Stimulated activated CD4-positive, alpha-beta T cell treated with anti-CD3 and anti-CD28 coated beads, Interleukin-2, amount 100 ng/mL, for 4 hours (primary cell): ENCODE measurements at regions not wholly inside any gene's neighbourhood (a gene's known extent, or its start where the extent isn't known, plus 50 kb on each side); places are given as distances from the start of the nearest gene placed in this dataset.
"Not testable (repeated sequence)": the region's sequence is repeated elsewhere in the genome, so short reads cannot be mapped to it uniquely, and the experiment has no call there.

Experiments used
- DNase-seq: peaks from one replicate; pipeline ENCODE4 v3.0.0-alpha.2; 2020; ENCODE audit warnings: low read depth

DNA sequence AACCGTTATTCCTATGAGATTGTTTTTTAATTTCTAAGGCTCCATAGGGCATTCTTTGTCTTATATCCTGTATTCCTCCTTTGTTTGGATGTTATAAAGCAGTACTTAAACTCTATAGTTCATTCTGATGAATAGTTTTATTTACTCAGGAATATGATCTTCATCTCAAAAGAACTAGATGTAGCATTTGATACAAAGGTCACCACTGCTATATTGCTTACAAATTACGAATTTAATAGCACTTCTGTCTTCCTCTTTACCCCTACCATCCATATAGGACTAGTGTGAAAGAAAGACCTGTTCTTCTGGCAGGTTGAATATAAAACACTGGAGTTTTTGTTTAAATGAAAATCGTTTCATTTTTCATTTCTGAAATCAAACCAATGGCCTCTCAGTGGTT, 468.1 kb upstream of the CXADR start:
- no peak for DNase-seq

DNA sequence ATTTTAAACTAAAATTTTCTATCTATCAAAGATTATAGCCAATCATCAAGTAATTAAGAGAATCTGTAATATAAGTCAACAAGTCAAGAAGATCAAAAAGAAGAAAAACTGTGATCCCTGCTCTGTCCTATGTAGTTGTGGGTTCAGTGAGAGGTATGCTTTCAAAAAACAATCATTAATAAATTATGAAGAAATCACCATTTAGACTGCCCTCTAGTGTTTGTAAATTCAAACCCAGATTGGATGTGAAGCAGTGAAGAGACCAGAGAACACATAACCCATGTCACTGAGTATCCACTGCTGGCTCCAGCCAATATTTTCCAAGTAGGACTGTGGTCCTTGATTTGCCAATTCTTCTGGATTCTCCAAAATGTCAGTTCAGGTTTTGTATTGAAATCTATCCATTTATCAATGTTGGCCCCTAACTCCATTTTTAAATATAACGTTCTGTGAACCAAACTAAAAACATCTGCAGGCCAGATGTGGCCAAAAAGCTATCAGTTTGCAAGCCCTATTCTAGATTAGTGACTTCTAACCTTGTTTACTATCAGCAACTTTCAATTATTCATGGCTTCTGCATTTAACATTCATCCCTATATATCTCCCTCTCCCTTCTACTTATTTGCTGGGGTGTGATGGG, 467.5 kb upstream of the CXADR start:
- DNase-seq: no peak

DNA sequence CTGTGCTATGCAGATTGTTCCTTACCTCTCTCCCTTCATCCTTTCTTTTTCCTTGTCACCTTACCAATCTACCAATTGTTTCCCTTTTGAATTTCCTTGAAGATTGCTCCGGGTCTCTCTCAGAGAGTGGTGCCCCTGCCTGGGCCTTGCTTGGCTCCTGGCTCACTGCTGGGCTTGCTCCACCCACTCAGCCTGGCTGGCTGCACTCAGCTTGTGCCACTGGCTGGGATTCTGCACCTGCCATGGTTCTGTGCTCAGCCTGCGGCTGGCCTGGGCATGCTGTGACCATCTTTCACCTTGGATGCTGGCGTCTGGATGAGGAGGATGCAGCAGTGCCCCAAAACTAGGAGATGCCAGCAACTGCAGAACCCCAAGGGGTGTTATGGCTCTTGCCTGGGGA, 463.9 kb upstream of the CXADR start:
- DNase-seq: no peak

DNA sequence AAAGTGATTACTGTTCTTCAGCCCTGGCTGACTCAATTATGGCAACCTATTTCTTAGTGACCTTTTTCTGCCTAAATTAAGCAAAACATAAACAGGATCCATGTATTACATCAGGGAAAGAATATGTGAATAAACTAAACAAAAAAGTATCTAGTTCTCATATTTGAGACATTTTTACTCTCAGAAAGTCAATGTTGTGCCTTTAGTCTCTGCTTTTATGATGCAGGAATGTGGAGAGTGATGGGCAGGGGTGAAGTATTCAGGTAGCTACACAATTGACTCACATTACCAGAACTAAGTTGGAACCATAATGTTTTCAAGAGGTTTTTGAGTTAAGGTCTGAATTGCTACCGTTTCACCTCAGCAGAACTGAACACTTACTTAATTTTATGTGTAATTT, 462.7 kb upstream of the CXADR start:
- DNase-seq: no peak

DNA sequence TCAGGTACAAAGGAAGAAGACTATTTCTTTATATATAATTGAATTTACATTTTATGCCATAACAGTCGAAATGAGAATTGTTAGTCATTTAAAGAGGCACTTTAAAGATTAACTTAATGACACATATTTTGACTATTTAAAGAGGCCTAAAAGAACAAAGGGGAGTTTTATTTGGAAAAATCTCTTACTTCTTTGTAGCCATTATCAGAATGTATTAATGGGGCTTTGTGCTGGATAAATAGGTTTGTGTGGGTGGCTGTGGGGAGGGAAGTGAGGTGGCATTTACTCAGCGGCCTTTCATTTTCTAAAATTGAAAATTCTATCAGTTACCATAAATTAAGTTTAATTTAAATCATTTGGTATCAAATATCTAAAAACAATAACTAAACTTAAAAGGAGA, 462.2 kb upstream of the CXADR start:
- DNase-seq: no peak

DNA sequence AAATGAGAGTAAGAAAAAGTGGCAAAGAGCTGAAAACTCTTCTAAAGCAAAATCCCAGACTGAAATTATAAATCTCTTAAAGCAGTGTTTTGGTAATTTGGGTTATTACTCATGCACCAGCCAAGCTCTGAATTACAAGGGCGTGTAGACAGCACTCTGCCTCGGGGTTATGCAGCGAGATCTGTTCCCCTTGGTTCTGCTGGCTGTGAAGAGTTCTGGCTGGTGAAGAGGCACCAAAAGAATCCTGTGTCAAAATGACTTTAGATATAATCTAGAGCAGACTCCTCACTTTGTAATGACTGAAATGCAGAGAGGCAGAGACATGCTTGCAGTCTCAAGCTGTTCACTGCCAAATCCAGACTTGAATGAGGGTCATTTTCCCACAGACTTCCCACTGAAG, 461.8 kb upstream of the CXADR start:
- DNase-seq: no peak

DNA sequence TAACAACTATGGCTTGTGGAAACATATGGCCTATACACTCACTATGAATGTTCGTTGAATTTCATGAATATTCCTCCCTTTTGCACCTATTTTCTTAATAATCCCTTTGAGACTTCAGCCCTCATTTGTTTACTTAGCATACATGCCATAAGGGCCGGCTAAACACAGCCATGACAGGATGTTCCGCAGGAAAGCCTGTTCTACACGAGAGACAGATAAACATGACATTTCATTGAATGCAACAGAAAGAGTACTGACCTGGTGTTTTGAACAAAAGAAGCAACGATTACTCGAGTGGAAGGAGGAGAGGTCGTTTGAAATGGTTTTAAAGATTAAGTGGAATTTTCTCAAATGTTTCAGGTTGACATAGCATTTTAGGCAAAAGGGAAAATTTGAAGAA, 459.5 kb upstream of the CXADR start:
- no peak for DNase-seq

DNA sequence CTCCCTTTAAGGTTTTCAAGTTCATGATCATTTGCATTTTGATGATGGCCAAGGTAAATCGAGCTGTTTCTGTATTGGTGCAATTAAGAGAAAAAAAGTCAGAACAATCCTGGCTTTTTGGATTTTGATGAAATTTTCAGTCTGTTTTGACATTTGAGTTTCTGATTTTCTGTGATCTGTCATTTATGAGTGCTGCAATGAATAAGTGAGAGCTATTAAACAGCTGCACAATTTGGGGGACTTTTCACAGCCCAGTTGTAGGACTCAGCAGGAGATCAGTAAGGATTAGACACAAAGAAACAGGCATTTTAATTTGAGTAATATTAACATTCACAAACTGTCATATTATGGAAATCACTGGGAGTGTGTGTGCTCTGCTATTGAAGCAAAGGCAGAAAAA, 452.9 kb upstream of the CXADR start:
- no peak for DNase-seq

- no peak for DNase-seq
Observed at GRCh38 chr21:17066006-17066405, 446.8 kb upstream of the CXADR start.

DNA sequence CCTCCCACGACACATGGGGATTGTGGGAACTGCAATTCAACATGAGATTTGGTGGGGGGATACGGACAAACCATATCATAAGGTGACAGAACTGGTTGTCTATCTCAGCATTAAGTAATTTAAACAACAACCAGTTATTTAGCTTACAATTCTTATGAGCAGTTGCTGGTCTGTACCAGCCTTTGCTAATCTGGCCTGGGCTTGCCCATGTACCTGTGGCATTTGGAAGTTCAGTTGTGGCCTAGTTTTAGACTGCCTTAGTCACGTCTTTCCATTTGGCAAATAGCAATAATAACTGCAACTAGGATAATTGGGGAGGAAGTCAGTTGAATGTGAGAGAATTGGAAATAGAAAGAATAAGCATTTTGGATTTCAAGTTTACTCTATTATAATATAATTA, 441.8 kb upstream of the CXADR start:
- DNase-seq: no peak

DNA sequence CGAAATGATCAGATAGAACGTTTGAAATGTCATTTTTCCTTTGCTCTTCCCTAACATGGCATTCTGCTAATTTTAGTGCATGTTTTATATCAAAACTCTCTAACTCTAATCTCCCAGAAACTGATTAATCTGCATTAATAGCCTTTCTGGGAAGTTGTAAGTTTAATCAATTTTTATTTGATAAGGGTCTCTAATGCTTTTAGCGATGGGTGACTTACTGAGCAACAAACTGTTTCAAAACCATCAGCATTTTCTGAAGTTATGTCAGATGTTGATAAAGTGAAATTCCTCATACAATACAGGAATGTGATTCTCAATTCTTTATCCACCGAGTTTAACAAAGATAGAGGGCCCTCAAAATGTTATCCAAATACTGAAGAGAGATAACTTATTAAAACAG, 431.6 kb upstream of the CXADR start:
- no peak for DNase-seq

DNA sequence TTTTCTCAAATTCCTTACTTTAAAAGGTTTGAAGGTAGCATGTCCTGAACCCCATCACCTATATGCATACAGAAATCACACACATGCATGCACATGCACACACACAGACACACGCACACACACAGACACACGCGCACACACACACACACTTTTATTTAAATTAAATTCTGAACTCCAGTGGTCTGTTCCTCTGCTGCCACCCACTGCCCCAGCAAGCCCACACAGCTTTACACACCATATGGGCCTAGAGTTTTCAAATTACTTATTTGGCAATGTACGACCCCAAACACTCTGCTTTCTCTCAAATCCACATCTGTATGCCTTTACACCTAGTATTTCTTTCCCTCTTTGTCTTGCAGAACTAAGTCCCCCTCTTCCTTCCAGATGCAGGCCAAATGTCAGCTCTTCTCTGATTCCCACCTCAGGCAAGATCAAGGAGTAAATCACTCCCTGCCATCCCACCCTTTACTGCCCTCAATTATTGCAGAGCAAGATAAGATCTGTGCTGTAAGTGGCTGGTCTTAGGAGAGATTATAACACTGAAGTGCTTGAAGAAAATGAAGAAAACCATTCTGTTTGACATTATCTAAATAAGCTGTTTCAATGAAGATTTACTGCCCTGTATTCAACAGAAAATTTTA, 429.9 kb upstream of the CXADR start:
- no peak for DNase-seq

DNA sequence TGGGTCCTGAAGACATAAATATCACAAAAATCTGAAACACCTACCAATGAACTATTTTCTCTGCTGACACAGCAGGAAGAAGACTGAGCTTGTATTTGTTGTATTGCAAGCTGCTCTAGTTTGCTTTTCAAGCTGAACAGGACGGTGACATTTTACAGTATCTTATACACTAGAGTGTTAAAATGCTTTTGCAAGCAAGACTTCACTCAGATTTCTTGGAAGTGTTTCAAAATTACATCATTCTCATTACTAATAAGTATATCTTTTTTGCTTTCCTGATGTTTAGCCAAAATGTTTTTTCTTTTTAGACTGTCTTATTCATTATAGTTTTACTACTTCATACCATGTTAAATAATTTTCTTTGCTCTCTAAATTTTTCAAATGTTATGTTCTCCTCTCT, 427.1 kb upstream of the CXADR start:
- no peak for DNase-seq

- DNase-seq: no peak
Observed at GRCh38 chr21:17088500-17088899, 424.3 kb upstream of the CXADR start.

DNA sequence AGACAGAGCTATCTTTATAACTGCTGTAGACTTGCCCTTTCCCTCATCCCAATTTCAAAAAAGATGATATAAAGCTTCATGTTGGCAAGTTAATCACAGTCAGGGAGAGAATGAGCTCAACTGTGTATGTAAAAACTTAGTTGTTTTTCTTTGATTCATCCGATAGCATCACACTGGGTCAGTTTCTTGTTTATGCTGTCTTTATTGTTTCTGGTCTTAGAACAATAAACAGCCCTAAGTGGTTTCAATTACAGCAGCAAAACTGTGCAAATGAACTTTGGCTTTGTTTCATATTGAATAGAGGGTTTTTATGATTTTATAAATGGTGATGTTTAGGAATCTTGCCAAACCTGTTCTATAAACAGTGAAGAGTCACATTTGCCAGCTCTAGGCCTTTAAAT, 423.8 kb upstream of the CXADR start:
- no peak for DNase-seq

DNA sequence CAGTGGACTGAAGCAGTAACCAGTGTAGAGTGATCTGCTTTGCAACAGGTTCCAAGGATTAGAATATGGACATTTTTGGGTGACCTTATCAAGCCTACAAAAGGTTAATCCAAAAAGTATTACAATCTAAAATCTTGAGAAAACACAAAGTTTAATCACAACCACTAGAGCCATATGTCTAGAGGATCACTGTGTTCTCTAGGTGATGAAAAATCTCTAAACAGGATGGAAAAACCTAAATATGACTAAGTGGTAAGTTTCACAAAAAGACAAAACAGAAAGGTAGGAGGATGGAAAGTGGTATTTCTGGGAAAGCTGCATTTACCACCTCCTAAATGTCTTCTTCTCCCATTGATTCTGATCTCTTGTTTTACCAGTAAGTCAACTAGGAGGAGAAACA, 411.1 kb upstream of the CXADR start:
- no peak for DNase-seq

DNA sequence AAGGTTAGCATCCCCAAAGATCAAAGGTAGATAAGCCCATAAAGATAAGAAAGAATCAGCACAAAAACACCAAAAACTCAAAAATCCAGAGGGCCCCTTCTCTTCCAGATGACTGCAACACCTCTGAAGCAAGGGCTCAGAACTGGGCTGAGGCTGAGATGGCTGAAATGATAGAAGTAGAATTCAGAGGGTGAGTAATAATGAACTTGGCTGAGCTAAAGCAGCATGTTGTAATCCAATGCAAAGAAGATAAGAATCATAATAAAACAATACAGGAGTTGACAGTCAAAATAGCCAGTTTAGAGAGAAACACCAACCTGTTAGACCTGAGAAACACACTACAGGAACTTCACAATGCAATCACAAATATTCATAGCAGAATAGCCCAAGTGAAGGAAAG, 406.9 kb upstream of the CXADR start:
- no peak for DNase-seq

GRCh38 chr21:17114045-17114444, 398.8 kb upstream of the CXADR start:
- no peak for DNase-seq

DNA sequence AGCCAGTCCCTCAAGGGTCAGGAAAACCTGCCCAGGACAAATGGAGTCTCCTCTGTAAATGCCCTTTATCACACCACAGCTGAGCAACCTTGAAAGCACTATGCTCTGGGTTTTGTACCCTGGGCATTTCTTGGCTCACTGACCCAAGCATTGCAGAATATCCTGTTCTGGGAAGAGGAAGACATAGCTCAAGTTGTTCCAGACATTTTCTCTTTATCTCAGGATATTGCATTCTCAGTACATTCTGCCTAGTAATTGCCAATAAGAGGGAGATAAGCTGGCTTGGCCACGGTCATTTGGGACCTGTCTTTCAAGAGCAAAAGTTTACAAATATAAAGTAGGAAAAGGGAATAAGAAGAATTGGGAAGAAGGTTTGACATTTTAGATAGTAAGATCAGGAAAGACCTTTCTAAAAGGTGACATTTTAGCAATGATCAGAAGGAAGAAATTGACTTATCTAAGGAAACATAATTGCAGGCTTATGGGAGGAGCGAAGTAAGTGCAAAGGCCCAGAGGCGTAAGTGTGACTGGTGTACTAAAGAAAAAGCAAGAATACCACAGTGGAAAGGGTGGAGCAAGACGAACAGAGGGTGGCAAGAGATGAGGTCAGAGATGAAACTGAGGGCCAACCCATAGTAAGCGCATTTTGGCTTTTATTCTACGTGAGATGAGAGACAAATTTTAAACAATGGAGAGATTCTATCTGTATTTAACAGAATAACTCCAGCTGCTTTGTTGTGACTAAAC, 394.0 kb upstream of the CXADR start:
- no peak for DNase-seq

DNA sequence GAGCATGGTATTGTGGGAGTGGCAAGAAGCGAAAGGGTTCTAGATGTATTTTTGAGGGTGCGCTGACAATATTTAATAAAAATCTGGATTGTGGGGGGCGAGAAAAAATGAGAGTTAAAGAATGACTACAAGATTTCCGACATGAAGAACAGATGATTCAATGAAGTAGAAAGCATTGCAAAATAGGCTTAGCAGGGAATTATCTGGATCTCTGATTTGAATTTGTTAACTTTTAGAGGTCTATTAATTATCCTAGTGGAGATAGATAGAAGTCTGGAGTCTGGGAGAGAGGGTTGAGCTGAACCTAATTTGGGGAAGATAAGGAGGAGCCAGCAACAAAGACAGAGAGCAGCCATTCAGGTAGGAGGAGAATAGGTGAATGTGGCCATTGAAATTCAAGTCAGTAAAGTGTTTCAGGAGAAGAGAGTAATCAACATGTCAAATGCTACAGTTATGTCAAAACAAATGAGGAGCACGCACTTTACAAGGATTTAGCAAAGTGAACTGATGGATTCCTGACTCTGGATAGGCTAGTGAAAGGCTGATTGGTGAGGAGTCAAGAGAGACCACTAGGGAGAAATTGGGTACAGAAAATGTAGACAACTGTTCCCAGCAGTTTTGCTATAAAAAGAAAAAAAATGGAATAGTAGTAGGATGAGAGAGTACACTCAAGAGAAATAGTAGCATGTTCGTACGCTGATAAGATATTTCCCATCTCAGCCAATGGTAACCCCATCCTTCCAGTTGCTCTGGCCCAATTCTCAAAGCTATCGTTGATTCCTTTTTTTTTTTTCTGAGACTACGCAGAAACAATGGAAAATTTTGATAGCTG, 393.2 kb upstream of the CXADR start:
- no peak for DNase-seq

- not testable (repeated sequence) for DNase-seq
Observed at GRCh38 chr21:17127395-17127794, 385.4 kb upstream of the CXADR start.

DNA sequence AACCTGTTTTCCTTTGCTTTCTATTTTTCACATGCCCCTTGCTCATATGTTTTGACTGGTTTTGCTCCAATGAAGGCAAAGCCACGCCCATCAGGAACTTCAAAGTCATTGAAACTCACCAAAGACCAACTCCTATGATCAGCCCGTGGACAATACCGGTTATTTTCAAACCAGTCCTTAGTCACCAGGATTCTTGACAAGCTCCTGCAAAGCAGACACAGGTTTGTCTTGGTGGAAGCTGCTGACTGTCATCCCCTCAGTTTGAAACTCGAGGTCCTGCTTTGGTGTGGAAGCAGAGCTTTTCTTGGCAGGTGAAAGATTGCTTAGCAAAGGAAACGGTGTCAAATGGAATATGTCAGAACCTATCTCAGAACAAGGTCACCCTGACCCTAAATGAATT, 384.7 kb upstream of the CXADR start:
- DNase-seq: no peak

DNA sequence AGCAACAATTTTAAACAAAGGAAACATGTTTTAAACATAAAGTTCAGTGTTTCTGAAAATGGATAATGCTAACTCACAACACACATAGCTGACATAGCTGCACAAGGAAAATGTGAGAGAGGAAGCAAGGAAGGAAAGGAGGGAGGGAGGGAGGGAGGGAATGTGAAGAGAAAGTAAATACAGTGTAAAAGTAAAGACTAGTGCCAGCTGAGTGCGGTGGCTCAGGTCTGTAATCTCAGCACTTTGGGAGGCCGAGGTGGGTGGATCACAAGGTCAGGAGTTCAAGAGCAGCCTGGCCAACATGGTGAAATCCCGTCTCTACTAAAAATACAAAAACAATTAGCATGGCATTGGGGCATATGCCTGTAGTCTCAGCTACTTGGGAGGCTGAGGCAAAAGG, 373.7 kb upstream of the CXADR start:
- DNase-seq: not testable (repeated sequence)
